Psoas muscle (tissue), 7 donors: ENCODE measurements at regions not wholly inside any gene's neighbourhood (a gene's known extent, or its start where the extent isn't known, plus 50 kb on each side); places are given as distances from the start of the nearest gene placed in this dataset.

Source experiments
- ATAC-seq, 4 donors: fragments of 200-7000 bp; cut with Tn5 transposase; one replicate each; pipeline ENCODE4 v1.9.1; 2020; ENCODE audit warnings: moderate library complexity in 3 of 4, mild to moderate bottlenecking in 2 of 4
- DNase-seq, 2 donors: peaks; one replicate each; pipeline ENCODE4 v3.0.0-alpha.2; 2020
- H3K27ac ChIP-seq: fragments of 200-600 bp; one replicate; pipeline ENCODE4 v1.8.0; 2022
- H3K27me3 ChIP-seq, 3 donors: fragments of 200-600 bp in 1 of 3; one replicate each; pipeline versions ENCODE4 v1.6.1 to v1.8.0; 2013 to 2022; ENCODE audit warnings: low read length in 2 of 3, mild to moderate bottlenecking in 2 of 3, moderate library complexity in 1 of 3; ENCODE audit not compliant: insufficient read depth in 3 of 3
- H3K36me3 ChIP-seq, 2 donors: fragments of 200-600 bp in 1 of 2; one replicate each; pipeline versions ENCODE4 v1.6.1 to v1.8.0; 2013 to 2022; ENCODE audit warnings: low read depth in 1 of 2, mild to moderate bottlenecking in 1 of 2, moderate library complexity in 1 of 2; ENCODE audit not compliant: insufficient read depth in 1 of 2
- H3K4me1 ChIP-seq: fragments of 200-600 bp; one replicate; pipeline ENCODE4 v1.8.0; 2022
- H3K4me3 ChIP-seq: fragments of 200-600 bp; one replicate; pipeline ENCODE4 v1.8.0; 2022; ENCODE audit warnings: mild to moderate bottlenecking
- H3K9me3 ChIP-seq: fragments of 200-600 bp; one replicate; pipeline ENCODE4 v1.8.0; 2022
- WGBS, 3 donors: extraction: QIAGEN DNeasy Blood & Tissue Kit; methylation state at CpG; one replicate each; pipeline versions ENCODE4 v1.1.6 to v1.1.7; 2013; 5-methylcytosine and 5-hydroxymethylcytosine counted together
- intact Hi-C, 2 donors: fragments of 100-400 bp; cut with DNase I; formaldehyde crosslinking; loops; one replicate each; pipeline versions ENCODE4 v1.11.0 to v1.14.2; 2022
- TF ChIP-seq, protein P1 (sequence below): fragments of 200-600 bp; IDR thresholded peaks from one replicate; pipeline ENCODE4 v1.8.0; 2022; ENCODE audit warnings: antibody characterized with exemption
- donor health status: healthy with polysubstance abuse.
- donor health status: DM: no; HTN: no; CAD: no; lungs with moderate emphysema.
- donor health status: Bipolar disorder and iron deficiency.
- donor health status: healthy.
- donor health status: DM: yes; HTN: yes; CAD: no.
- donor health status: DM: no; HTN: no; CAD: no.
- donor health status: DM: yes; HTN: yes; CAD: no.

GRCh38 chr2:29974086-29974485 is 52.7 kb upstream of the ALK start:
- Histone ChIP-seq H3K4me3 (no peak overlapping the region), H3K4me1 (no peaks in the 10 kb centered on the region), H3K36me3 (no peaks in the 10 kb centered on the region), H3K9me3 (no peaks in the 10 kb centered on the region), H3K27me3 (peaks cover 0 to 3% (median 0%) of the 10 kb centered on the region in 3 donors), H3K27ac (no peak overlapping the region)
- DNase-seq, result no peak
- TF ChIP-seq, protein P1, sequence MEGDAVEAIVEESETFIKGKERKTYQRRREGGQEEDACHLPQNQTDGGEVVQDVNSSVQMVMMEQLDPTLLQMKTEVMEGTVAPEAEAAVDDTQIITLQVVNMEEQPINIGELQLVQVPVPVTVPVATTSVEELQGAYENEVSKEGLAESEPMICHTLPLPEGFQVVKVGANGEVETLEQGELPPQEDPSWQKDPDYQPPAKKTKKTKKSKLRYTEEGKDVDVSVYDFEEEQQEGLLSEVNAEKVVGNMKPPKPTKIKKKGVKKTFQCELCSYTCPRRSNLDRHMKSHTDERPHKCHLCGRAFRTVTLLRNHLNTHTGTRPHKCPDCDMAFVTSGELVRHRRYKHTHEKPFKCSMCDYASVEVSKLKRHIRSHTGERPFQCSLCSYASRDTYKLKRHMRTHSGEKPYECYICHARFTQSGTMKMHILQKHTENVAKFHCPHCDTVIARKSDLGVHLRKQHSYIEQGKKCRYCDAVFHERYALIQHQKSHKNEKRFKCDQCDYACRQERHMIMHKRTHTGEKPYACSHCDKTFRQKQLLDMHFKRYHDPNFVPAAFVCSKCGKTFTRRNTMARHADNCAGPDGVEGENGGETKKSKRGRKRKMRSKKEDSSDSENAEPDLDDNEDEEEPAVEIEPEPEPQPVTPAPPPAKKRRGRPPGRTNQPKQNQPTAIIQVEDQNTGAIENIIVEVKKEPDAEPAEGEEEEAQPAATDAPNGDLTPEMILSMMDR, result no peak
- 89 to 93% (median 89%) methylated on average over 4 of the region's 4 CpGs for WGBS, 3 donors
- ATAC-seq, result no peak
- intact Hi-C loops, result no loop called here

DNA sequence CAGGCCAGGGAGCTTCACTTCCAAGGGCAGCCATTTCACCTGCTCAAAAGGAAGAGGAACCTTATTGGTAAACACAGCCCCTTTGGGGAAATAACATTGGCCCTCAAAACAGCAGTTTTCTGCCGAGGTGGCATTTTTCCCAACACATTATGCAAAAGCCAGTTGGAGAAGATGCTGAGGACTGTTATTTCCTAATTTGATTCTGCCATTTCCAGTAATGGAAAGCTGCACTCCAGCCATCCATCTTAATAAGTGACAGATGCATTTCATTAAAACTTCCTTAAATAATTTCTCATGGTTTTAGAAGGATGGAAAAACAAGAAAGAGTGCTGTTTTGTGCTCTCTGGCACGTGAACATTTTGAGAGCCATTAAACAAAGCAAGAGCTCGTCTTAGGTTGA is 55.9 kb upstream of the ALK start:
- no peak overlapping the region for H3K4me3 ChIP-seq
- DNase-seq, result no peak
- intact Hi-C loops, result no loop called here
- TF ChIP-seq, protein P1, result no peak
- no peaks in the 10 kb centered on the region for H3K4me1 ChIP-seq
- no peak for ATAC-seq
- no peaks in the 10 kb centered on the region for H3K36me3 ChIP-seq
- peaks cover 0 to 2% (median 0%) of the 10 kb centered on the region in 3 donors for H3K27me3 ChIP-seq
- 43 to 50% (median 49%) methylated on average over 3 of the region's 3 CpGs for WGBS, 3 donors
- no peak overlapping the region for H3K27ac ChIP-seq
- no peaks in the 10 kb centered on the region for H3K9me3 ChIP-seq

GRCh38 chr2:29981402-29981801 is 60.0 kb upstream of the ALK start:
- Histone ChIP-seq H3K27me3 (peaks cover 0 to 2% (median 0%) of the 10 kb centered on the region in 3 donors), H3K4me1 (no peaks in the 10 kb centered on the region), H3K9me3 (no peaks in the 10 kb centered on the region), H3K4me3 (no peak overlapping the region), H3K36me3 (no peaks in the 10 kb centered on the region), H3K27ac (no peak overlapping the region)
- no peak for ATAC-seq
- DNase-seq, result no peak
- intact Hi-C loops, result no loop called here
- 94 to 97% (median 94%) methylated on average over 4 of the region's 4 CpGs for WGBS, 3 donors
- TF ChIP-seq, protein P1, result no peak

- H3K36me3 ChIP-seq, result no peaks in the 10 kb centered on the region
- peaks cover 0 to 5% (median 0%) of the 10 kb centered on the region in 3 donors for H3K27me3 ChIP-seq
- no peak overlapping the region for H3K4me3 ChIP-seq
- intact Hi-C loops, result no loop called here
- no peaks in the 10 kb centered on the region for H3K4me1 ChIP-seq
- ATAC-seq (no peak), DNase-seq (no peak)
- no peak overlapping the region for H3K27ac ChIP-seq
- no peaks in the 10 kb centered on the region for H3K9me3 ChIP-seq
- TF ChIP-seq, protein P1, result no peak
- WGBS, 3 donors, result 69 to 77% (median 76%) methylated on average over 4 of the region's 4 CpGs
Measured at GRCh38 chr2:29983308-29983707, 61.9 kb upstream of the ALK start.

GRCh38 chr2:29987146-29987545 is 65.8 kb upstream of the ALK start:
- no peaks in the 10 kb centered on the region for H3K4me1 ChIP-seq
- H3K9me3 ChIP-seq, result no peaks in the 10 kb centered on the region
- no peak for DNase-seq
- TF ChIP-seq, protein P1, result no peak
- peaks cover 0 to 2% (median 0%) of the 10 kb centered on the region in 3 donors for H3K27me3 ChIP-seq
- no peak for ATAC-seq
- WGBS, 3 donors, result 65 to 73% (median 69%) methylated on average over 1 of the region's 1 CpG
- no peak overlapping the region for H3K4me3 ChIP-seq
- H3K27ac ChIP-seq, result no peak overlapping the region
- intact Hi-C loops, result no loop called here
- H3K36me3 ChIP-seq, result no peaks in the 10 kb centered on the region
